ENCODE measurements at regions not wholly inside any gene's neighbourhood (a gene's known extent, or its start where the extent isn't known, plus 50 kb on each side); places are given as distances from the start of the nearest gene placed in this dataset.
"Not testable (repeated sequence)": the region's sequence is repeated elsewhere in the genome, so short reads cannot be mapped to it uniquely, and the experiment has no call there.

DNA sequence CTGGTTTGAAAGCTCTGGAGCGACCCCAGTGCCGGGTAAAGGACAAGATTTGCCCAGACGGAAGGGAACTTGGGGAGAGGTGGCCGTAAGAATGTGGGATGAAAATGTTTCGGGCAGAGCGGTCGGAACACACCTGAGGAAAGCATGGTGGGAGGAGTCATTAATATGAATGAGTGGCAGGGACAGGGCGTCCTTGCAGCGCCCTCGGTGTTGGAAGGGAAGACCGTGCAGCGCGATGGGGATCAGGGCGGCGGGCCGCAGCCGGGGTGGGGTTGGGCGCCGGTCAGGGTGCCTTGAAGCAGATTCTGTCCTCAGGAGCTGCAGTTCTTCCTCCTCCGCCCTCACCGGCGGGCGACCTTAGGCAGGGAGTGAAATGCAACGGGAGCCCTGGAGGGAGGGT is 1548.1 kb downstream of the SPATA31A7 start:
- TF ChIP-seq, protein P1, sequence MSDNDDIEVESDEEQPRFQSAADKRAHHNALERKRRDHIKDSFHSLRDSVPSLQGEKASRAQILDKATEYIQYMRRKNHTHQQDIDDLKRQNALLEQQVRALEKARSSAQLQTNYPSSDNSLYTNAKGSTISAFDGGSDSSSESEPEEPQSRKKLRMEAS (IDR thresholded peaks at IDR 0.05) = not testable (repeated sequence)
- not testable (repeated sequence) for TF ChIP-seq MYC (IDR thresholded peaks at IDR 0.05; ENCODE audit: borderline replicate concordance, low read length)
- TF ChIP-seq, protein P2, sequence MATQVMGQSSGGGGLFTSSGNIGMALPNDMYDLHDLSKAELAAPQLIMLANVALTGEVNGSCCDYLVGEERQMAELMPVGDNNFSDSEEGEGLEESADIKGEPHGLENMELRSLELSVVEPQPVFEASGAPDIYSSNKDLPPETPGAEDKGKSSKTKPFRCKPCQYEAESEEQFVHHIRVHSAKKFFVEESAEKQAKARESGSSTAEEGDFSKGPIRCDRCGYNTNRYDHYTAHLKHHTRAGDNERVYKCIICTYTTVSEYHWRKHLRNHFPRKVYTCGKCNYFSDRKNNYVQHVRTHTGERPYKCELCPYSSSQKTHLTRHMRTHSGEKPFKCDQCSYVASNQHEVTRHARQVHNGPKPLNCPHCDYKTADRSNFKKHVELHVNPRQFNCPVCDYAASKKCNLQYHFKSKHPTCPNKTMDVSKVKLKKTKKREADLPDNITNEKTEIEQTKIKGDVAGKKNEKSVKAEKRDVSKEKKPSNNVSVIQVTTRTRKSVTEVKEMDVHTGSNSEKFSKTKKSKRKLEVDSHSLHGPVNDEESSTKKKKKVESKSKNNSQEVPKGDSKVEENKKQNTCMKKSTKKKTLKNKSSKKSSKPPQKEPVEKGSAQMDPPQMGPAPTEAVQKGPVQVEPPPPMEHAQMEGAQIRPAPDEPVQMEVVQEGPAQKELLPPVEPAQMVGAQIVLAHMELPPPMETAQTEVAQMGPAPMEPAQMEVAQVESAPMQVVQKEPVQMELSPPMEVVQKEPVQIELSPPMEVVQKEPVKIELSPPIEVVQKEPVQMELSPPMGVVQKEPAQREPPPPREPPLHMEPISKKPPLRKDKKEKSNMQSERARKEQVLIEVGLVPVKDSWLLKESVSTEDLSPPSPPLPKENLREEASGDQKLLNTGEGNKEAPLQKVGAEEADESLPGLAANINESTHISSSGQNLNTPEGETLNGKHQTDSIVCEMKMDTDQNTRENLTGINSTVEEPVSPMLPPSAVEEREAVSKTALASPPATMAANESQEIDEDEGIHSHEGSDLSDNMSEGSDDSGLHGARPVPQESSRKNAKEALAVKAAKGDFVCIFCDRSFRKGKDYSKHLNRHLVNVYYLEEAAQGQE (IDR thresholded peaks at IDR 0.05) = not testable (repeated sequence)
